ENCODE measurements at regions not wholly inside any gene's neighbourhood (a gene's known extent, or its start where the extent isn't known, plus 50 kb on each side); places are given as distances from the start of the nearest gene placed in this dataset.

DNA sequence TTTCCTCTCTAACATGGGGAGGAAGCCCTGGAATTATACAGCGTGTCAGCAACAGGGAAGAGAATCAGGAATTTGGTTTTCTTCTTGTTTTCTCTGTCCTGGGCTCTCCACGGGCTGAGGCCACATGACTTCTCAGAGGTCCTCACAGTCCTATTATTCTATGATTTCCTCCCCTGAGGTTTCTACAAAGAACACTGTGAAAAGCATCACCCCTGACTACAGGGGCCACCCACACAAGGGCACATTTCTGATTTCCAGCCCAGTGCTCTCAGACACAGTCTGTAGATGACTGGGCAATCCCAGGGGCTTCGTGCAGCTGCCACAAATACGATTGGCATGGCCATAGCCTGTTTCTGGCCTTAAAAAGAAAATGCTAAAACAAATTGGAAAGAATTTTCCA lies 284.9 kb downstream of the CEMIP2 start:
- TF ChIP-seq RAD21 (IDR thresholded peaks at IDR 0.05; ENCODE audit: low read depth) = no peak
- no peak for TF ChIP-seq TCF12 (IDR thresholded peaks at IDR 0.05; ENCODE audit: low read depth)
- no peak for TF ChIP-seq MAX (IDR thresholded peaks at IDR 0.05)
- TF ChIP-seq, protein P1, sequence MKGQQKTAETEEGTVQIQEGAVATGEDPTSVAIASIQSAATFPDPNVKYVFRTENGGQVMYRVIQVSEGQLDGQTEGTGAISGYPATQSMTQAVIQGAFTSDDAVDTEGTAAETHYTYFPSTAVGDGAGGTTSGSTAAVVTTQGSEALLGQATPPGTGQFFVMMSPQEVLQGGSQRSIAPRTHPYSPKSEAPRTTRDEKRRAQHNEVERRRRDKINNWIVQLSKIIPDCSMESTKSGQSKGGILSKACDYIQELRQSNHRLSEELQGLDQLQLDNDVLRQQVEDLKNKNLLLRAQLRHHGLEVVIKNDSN (IDR thresholded peaks at IDR 0.05) = no peak
- TF ChIP-seq CREB1 (IDR thresholded peaks at IDR 0.05; ENCODE audit: low read depth) = no peak
- TF ChIP-seq NFIC (IDR thresholded peaks at IDR 0.05) = no peak
- TF ChIP-seq EP300 (IDR thresholded peaks at IDR 0.05; ENCODE audit: borderline replicate concordance) = no peak
- TF ChIP-seq YY1 (IDR thresholded peaks at IDR 0.05; ENCODE audit: low read depth) = no peak
- TF ChIP-seq CEBPB (IDR thresholded peaks at IDR 0.05) = no peak
- no peak for TF ChIP-seq REST (IDR thresholded peaks at IDR 0.05; ENCODE audit: low read depth)
- no peak for TF ChIP-seq FOXM1 (IDR thresholded peaks at IDR 0.05; ENCODE audit: borderline replicate concordance, low read depth)

Data from Ishikawa (cell line).